ENCODE measurements at regions not wholly inside any gene's neighbourhood (a gene's known extent, or its start where the extent isn't known, plus 50 kb on each side); places are given as distances from the start of the nearest gene placed in this dataset.

DNA sequence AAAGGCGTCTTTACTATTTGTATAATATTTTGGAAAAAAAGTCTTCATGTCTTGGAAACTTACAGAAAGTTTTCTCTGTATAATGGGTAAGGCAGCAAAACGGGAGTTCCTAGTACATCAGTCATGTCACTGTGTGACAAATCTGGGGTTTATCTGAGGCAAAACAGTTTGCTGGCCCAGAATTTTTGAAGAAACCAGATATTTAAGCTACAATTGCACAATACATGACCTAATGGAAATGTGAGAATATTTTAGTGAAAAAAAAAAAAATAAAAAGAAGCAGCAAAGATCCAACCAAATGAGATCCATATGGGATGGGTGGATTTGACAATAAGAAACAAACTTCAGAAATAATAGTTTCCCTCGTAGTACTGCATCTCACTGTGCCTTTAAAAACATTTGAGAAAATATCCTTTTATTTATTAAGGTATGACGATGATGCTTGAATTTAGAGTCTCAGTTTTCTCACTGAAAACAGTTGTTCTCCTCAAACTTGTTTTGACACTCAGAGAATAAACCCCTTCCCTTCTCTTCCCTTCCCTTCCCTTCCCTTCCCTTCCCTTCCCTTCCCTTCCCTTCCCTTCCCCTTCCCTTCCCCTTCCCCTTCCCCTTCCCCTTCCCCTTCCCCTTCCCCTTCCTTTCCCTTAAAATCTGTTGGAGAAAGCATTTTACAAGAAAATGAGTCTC, 180.5 kb upstream of the TUT7 start:
- peak; percentile 67 for DNase-seq (ENCODE audit: low read depth)

DNA sequence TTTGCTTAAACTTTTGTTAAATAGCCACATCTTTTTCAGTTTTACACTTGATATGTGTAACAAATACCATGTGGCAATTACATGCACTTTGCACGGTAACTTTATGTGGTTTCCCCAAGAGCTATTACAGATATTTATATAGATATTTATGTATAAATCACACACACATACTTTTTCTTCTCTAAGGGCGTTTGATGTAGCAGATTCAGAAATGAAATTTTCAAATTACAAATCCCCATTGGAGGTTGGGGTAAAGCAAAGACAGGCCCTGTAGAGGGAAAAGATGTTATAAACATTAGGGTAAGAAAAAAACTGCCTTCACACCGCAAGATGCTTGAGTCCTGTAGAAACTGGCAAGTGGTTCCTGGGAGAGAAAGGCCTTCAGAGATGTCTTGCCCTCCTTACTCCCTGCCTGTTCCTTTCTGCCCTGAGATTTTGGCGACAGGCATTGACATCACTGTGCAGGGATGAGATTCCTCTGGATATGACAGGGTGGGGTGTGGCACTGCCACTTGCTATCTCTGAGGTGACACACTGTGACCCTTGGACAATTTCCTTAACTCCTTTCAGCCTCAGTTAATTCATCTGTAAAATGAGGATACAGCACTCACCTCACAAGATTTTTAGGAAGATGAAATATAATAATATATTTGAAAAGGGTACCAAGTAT, 177.9 kb upstream of the TUT7 start:
- DNase-seq (ENCODE audit: low read depth): no peak

DNA sequence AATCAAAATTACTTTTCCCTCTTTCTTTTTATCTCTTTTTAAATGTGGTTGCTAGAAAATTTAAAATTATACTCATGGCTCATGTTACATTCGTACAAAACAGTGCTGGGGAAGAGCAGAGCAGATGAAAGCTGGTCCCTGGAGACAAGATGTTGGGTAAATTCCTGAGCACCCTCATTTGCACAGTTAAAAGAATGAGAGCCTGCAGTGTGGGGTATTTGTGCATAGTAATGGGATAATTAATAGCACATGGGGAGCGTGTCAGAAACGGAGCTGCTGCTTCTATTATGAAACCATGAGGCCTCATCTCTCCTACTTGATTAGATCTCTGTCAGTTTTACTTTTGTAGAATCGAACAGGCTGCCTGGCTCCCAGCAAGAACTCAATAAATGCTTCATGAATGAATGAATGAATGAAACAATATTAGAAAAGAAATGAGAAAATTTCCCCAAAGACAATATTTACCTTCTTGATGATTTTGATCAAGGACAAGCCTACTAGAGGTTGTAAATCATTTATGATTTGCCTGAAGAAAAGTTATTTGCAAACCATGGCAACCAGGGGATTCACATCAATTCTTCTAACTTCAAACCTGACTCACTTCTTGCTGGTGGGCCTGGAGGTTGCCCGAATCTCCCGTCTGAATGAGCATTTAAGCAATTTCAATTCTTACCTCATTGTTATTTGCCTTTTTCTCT, 177.2 kb upstream of the TUT7 start:
- DNase-seq (ENCODE audit: low read depth): no peak

GRCh38 chr9:86529496-86530275, 175.5 kb upstream of the TUT7 start:
- no peak for DNase-seq (ENCODE audit: low read depth)

DNA sequence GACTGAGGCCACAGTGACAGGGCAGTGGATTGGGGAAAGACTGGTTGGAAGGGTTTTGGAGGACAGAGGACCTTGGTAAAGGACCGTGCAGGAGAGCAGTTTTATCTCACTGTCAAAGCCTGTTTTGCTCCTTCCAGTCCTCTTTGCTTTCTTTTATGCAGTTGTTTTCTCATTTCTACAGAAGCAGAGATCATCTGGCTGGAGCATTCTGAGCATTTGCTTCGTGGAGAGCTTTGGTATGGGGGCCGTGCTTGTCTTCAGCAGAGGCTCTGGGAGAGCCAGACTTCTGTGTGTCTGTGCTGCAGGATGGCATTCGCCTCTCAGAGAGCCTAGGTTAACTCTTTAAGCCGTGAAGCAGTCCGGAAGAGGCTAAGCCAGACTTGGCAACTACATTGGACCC, 171.8 kb upstream of the TUT7 start:
- DNase-seq (ENCODE audit: low read depth): no peak

- DNase-seq (ENCODE audit: low read depth): no peak
These were observed 171.0 kb upstream of the TUT7 start for GRCh38 chr9:86525182-86525581.

DNA sequence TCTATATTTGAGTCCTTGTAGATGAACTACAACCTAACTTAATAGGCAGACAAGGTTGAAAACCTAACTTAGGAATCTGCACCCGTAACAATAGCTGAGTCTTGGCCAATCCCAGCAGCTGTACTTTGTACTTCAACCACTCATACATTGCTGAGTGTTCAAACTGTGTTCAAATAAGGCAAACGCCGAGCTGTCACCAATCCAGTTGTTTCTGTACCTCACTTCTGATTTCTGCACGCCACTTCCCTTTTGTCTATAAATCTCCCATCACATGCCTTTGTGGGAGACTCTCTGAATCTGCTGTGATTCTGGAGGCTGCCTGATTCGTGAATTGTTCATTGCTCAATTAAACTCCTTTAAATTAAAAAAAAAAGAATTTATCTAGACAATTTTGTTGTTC, 167.8 kb upstream of the TUT7 start:
- no peak for DNase-seq (ENCODE audit: low read depth)

- DNase-seq (ENCODE audit: low read depth): no peak
These were observed 167.1 kb upstream of the TUT7 start for GRCh38 chr9:86521322-86521721.

- DNase-seq (ENCODE audit: low read depth): peak; percentile 40
These were observed 164.9 kb upstream of the TUT7 start for GRCh38 chr9:86519066-86519615.

DNA sequence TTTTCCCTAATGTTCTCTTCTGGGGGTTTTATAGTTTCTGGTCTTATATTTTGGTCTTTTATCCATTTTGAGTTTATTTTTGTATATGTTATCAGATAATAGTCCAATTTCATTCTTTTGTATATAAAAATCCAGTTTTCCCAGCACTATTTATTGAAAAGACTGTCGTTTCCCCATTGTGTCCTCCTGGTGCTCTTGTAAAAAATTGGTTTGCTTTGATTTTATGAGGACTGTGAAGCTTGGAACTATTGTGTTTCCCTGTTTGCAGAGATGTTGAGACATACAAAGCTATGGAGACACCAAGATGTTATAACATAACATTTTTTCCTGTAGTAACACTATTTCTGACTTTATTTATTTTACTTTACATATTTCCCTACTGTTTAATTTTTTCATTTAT, 163.3 kb upstream of the TUT7 start:
- no peak for DNase-seq (ENCODE audit: low read depth)

- no peak for DNase-seq (ENCODE audit: low read depth)
These were observed 162.4 kb upstream of the TUT7 start for GRCh38 chr9:86516564-86516963.

DNA sequence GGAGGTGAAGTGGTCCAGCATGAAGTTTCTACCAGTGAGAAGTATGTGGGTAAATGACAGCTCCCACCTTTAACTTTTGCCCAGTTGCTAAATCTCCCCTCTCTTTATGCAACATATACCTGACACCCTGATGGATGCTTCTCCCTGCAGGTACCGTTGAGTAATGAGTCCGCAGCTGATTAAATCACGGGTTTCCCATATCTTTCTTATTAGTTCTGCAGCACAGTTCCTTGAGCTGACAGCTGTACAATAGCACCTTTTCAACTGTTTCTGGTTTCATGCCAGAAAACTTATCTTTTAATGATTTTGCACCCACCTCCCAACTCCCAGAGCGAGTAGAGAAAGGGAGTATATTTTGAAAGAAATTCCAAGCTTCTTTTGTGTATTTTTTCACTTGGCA, 161.0 kb upstream of the TUT7 start:
- no peak for DNase-seq (ENCODE audit: low read depth)

GRCh38 chr9:86513429-86513828, 159.2 kb upstream of the TUT7 start:
- no peak for DNase-seq (ENCODE audit: low read depth)

DNA sequence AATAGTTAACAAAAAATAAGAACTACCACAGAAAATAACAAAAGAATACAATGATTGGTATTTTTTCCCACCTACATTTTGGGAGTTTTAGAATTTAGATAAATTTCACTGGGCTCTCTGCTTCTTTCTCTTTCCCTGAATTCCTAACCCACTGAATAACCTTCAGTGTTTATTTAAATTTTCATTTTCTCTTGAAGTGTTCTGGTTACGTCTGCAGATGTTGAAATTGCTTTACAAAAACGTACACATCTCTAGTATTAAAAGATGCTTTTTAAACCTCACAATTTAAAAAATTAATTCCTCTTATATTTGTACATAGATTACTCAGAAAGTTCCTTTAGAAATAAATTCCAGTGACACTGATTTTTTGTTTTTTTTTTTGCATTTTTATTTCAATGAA, 158.7 kb upstream of the TUT7 start:
- no peak for DNase-seq (ENCODE audit: low read depth)

GRCh38 chr9:86511614-86512360, 157.6 kb upstream of the TUT7 start:
- no peak for DNase-seq (ENCODE audit: low read depth)

- DNase-seq (ENCODE audit: low read depth): no peak
These were observed 154.1 kb upstream of the TUT7 start for GRCh38 chr9:86508208-86508903.

DNA sequence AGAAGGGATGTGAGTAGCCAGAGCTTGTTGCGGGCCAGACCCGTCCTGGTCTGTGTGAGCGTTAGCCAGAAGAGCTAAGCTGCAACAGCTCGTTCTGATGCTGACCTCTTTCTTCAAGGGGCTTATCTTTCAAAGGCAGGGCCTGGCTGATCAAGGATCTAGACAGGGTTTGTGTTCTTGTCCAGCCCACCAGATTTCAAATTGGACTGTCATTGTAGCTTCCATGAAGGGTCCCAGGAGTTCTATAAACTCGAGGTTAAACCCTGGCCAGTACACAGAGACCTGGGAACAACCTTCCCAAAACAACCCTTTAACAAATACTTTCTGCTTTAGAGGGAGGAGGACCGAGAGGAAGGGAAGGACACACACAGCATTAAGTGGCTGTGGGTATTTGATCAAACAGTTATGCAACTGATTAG, 153.0 kb upstream of the TUT7 start:
- no peak for DNase-seq (ENCODE audit: low read depth)

GRCh38 chr9:86503942-86504341, 149.7 kb upstream of the TUT7 start:
- no peak for DNase-seq (ENCODE audit: low read depth)

GRCh38 chr9:86503314-86503713, 149.1 kb upstream of the TUT7 start:
- no peak for DNase-seq (ENCODE audit: low read depth)

All from myocyte (in vitro differentiated cells).